ENCODE measurements at regions not wholly inside any gene's neighbourhood (a gene's known extent, or its start where the extent isn't known, plus 50 kb on each side); places are given as distances from the start of the nearest gene placed in this dataset.
"Not testable (repeated sequence)": the region's sequence is repeated elsewhere in the genome, so short reads cannot be mapped to it uniquely, and the experiment has no call there.

DNA sequence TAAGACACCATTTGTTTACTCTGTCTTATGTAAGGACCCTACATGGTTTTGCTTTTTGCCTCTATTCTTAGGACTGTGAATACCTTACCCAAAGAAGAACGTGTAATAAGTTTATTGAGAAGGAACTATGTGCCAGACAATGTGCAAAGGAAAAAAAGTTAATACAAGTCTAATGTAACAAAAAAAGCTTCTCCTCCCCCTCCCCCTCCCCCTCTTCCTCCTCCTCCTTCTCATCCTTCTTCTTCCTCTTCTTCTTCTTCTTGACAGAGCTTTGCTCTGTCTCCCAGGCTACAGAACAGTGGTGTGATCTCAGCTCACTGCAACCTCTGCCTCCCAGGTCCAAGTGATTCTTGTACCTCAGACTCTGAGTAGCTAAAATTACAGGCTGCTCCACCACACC lies 50.9 kb upstream of the MITF start:
- DNase-seq = no peak

DNA sequence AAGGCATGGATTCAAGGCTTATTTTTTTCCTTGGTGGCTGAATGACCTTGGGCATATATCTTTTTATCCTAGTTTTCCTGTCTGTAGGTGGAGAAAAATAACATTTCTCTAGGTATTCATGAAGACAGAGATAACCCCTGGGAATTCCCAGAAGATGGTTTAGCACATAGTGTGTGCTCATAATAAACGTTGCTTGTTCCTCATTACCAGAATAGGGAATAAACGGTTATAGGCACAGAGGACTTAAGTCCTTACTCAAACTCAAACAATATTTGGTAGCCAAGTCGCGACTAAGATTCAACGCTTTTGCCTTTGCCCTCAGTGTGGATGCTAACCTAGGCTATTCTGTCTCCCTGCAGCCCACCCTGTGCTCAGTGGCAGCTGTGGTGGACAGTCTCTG lies 51.6 kb upstream of the MITF start:
- DNase-seq = no peak

GRCh38 chr3:69686056-69686455 lies 53.2 kb upstream of the MITF start:
- no peak for DNase-seq

DNA sequence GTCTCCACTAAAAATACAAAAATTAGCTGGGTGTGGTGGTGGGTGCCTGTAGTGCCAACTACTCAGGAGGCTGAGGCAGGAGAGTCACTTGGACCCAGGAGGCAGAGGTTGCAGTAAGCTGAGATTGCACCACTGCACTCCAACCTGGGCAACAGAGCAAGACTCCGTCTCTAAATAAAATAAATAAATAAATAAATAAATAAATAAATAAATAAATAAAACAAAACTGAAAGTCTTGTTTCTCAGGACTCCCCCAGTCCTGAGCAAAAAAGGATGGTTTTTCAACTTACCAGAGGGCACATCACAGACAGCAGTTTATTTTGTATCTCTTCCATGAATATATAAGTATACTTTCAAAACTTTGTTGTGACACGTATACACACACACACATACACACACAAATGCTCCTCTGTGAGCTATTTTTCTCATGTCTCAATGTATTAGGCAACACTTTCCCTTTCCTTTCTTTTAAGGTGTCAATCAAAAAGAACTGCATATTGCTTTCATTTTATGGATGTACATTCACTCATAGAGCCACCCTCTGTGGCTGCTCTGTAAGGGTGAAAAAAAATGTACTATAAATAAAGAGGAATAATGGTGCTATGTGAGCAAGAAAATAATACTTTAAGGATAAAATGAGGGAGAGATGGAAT lies 54.8 kb upstream of the MITF start:
- no peak for DNase-seq

GRCh38 chr3:69683082-69683806 lies 56.0 kb upstream of the MITF start:
- no peak for DNase-seq

DNA sequence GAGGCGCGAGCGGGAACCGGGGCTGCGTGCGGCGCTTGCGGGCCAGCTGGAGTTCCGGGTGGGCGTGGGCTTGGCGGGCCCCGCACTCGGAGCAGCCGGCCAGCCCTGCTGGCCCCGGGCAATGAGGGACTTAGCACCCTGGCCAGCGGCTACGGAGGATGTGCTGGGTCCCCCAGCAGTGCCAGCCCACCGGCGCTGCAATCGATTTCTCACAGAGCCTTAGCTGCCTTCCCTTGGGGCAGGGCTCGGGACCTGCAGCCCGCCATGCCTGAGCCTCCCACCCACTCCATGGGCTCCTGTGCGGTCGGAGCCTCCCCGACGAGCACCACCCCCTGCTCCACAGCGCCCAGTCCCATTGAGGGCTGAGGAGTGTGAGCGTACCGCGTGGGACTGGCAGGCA lies 61.8 kb upstream of the MITF start:
- not testable (repeated sequence) for DNase-seq

DNA sequence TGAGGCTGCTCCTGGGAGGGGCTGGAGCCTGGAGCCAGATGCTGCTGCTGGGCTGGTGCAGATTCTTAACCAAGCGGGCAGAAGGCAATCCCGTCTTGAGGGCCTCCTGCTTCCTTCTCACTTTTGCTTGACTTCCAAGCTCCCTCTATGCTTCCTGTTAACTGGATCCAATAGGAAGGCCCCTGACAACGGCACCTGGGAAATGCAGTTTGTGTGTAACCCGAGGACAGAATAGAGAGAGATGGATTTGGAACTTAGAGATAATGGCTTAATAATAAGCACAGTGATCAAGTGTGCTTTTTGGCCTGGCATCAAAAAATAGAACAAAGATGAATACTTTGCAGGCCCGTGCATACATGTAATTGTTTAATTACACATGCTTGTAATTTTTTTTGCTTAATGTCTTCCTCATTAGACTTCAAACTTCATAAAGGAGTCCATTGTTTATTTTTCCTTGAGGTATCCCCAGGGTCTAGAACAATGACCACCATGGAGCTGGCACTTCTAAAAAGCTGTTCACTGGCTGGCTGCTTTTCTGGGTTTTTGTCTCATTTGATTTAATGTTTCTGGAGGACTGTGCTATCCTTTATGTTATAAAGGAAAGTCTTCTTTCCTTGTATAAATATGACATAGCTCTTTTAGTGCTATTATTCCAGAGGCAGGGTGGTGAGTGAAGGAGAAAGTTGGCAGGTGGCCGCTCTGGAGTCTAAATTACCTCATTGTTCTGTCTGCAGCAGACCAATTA lies 63.3 kb upstream of the MITF start:
- no peak for DNase-seq

DNA sequence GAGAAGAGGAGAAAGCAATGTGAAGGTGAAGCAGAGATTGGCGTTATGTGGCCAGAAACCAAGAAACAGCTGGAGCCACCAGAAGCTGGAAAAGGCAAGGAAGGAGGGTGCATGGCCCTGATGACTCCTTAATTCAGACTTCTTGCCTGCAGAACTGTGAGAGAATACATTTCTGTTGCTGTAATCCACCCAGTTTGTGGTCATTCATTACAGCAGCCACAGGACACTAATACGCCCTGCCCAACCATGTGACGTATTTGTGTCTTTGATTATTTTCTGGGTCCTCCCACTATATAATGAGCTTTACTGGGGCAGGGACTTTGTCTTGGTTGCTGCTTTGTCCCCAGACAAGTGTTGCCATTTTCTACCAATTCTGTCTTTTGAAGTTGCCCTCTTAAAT lies 64.5 kb upstream of the MITF start:
- no peak for DNase-seq

DNA sequence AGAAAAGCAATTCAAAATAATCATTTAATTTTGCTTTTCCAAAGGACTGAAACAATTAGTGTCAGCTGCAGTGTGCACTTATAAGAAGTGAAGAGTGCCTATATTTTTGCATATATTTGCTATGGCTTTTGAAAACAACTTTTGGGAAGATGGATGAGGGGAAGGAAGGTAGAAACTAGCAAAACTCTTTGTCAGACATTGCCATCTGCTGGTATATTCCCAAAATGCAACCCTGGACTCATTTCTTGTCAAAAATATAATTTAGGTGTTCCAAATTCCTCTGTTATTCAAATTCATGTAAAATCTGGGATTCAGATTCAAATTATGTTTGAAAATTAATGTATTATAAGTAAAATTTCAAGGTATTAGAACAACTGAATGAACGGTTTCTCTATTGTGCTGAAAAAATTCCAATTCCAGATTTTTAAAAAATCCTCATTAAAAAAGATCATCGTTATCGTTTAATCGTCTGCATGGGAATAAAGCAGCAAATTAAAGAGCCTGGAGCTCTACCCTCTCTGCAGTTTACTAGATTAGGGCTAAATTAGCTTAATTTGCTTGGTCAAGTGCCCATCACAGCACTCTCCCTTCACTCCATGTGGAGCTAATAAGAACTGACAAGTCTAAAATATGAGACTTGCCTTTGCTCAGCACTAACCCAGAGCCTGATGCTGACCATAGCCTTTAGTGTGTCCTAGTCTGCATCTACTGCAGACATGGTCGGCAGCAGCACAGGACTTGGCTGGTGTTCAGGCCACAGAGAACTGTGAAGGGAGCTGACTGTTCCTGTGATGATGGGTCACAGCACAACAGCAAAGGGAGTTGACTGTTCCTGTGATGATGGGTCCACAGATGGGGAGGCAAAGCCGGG lies 67.9 kb upstream of the MITF start:
- DNase-seq = peak; percentile 9 to 20

GRCh38 chr3:69669070-69669469 lies 70.2 kb upstream of the MITF start:
- no peak for DNase-seq

DNA sequence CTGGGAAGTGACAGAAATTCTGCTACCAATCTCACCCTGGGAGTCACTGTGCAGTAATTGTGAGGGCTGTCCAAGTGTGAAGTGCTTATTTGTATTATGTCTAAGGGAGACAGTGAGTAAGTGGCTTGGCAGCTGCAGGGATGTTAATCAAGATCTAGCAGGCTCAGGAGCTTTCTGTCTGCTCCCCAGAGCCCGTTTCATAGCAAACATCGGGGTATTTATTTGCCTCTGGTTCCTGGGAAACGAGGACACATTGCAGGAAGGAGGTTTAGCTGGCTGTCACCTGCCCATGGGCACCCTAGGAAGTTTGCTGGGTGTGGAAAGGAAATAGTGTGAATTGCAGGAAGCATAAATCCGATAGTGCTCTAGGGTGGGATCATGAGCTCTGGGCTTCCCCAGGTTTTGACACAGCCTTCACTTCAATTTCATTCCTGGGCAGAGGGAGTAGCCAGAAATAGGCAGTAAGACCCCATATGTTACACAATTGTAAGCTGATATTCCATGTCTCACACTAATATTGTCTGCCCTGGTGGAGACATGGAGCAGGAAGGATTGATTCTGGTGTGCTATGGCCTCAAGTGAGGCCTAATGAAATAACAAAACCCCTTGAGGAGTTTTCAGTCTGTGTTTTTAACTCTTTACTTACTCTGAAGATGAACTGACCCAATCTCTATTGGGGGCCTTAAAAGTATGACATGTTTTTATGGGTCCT lies 74.1 kb upstream of the MITF start:
- DNase-seq = no peak

DNA sequence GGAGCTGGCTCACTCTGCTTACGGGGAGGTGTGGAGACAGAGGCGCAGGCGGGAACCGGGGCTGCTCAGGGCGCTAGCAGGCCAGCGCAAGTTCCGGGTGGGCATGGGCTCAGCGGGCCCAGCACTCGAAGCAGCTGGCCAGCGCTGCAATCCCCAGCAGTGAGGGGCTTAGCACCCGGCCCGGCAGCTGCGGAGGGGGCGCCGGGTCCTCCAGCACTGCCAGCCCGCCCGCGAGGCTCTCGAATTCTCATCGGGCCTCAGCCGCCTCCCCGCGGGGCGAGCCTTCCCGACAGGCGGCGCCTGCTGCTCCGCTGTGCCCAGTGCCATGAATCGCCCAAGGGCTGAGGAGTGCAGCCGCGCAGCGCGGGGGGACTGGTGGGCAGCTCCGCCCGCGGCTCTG lies 78.6 kb upstream of the MITF start:
- no peak for DNase-seq

DNA sequence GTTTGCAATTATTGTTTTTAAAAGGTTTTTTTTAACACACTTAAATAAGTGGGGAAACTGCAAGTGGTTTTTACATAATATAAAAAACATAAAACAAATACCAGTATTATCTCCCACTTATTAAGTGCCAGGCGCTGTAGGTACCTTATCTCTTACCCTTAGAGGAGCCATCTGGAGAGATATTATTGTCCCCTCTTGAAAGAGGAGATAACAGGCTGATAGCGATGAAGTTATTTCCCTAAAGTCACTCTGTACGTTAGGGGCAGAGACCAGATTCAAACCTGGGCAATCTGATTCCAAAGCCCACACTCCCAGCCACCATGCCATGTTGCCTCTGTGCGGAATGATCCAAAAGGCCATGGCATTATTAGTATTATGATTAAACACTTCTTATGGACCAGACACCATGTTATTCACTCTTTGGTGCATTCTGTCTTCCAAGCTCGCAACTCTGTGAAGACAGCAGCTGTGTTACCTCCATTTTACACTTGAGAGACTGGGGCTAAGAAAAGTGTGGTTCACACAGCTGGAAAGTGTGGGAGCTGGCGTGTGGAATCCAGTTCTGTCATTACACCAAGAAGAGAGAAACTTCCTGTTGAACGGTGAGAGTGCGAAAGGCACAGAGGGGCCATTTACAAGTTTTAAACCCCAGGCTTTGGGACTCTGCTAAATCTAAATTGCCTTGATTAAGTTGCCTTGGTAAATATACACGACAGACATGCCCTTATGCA lies 79.9 kb upstream of the MITF start:
- no peak for DNase-seq

DNA sequence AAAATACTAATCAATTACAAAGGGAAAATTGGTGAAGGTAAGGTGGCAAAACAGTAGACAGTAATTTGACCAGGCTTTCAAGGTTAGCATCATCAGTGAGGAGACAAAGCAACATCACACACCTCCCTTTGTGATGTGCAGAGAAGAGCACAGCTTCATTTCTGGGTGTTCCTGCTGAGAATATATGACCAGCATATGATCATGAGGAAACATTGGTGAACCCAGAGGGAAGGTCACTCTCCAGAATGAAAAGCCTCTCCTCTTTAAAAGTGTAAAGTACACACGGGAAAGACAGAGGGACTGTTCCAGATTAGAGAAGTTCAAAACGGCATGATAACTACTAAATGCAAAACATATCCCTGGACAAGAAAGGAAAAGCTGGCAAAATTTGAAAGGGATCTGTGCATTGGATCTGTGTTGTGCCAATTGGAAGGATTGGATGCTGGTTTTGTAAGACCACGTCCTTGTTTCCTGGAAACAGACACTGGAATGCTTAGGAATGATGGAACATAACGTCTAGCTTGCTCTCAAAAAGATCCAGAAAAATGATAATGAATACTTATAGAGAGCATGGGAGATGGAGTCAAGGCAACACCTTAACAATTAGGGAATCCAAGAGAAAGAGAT lies 80.6 kb upstream of the MITF start:
- DNase-seq = no peak

DNA sequence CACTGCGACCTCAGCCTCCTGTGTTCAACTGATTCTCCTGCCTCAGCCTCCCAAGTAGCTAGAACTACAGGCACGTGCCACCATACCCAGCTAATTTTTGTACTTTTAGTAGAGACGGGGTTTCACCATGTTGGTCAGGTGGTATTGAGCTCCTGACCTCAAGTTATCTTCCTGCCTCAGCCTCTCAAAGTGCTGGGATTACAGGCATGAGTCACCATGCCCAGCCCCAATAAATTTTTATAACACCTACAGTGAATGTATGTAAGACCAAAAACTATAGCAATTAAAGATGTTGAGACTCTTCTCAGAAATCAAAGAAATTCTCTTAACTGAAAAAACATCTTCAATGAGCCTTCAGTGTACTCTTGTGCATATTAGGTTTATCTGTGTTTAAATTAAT lies 82.2 kb upstream of the MITF start:
- not testable (repeated sequence) for DNase-seq

- DNase-seq = no peak
Measured at GRCh38 chr3:69651765-69652164, 87.5 kb upstream of the MITF start.

DNA sequence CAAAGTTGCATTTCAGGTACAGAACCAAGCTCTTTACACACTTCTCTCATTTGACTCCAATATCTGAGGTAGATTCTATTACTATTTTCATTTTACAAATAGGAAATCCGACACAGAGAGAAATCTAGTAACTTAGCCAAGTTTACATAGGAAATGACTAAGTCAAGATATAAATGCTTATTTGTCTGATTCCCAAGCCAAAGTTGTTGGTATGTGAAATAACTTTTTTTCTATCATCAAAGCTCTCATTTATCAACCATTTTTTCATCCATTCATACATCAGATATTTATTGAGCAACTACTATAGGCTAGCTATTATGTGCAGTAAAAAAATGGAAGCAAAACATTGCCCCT lies 89.2 kb upstream of the MITF start:
- no peak for DNase-seq

DNA sequence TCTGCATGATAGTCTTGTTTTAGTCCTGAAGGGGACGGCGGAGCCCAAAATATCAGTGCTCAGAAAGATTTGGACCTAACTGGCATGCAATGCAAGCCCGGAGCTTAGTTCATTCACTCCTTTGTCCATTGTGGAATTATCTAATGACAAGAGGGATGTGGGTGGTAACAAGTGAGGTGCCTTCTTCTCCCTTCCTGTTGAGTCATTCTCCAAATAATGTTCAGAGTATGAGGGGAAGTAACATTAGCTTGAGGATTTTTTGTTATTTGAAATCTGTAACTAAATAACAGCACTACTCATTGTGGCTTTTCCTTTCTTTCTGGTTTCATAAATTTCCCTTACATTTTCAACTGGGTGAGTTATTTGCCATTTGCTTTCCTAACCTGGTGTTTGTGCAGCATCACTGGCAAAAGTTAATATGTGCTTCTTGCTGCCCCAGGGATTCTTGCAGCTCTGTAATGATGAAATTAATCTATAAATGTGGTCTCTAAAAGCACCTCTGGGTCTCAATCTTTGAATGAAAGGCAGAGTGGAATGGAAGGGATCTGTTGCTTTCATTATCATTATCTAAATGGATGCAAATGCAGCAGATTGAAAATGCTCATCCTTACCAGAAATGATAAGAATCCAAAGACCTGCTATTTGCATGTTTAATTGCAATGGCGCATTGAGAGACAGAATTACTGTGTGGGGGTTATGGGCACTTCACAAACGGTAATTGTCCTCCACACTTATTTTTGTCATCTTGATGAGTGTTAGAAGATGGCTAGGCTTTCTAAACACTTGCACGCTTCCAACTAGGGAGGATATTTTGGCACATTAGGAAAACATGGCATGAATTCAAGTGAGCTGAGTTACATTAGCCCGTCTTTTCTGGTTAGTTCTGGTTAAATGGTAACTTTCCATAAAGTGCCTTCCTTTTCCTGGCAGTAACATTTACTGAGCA lies 89.9 kb upstream of the MITF start:
- no peak for DNase-seq

GRCh38 chr3:69648126-69648525 lies 91.1 kb upstream of the MITF start:
- no peak for DNase-seq

GRCh38 chr3:69647511-69648110 lies 91.7 kb upstream of the MITF start:
- no peak for DNase-seq

Data from stimulated activated CD4-positive, alpha-beta T cell treated with anti-CD3 and anti-CD28 coated beads, Interleukin-2, amount 100 ng/mL, for 48 hours (primary cell).